Breast epithelium (tissue), 3 donors: ENCODE measurements at regions not wholly inside any gene's neighbourhood (a gene's known extent, or its start where the extent isn't known, plus 50 kb on each side); places are given as distances from the start of the nearest gene placed in this dataset.

Experiments
- CTCF ChIP-seq, 3 donors: fragments of 450-650 bp; IDR thresholded peaks; one replicate each; pipeline ENCODE4 v1.5.1; 2016 to 2017; ENCODE audit warnings: antibody characterized with exemption in 3 of 3, mild to moderate bottlenecking in 3 of 3, moderate library complexity in 3 of 3
- POLR2A ChIP-seq: fragments of 450-650 bp; IDR thresholded peaks from one replicate; pipeline ENCODE4 v1.6.1; 2016; ENCODE audit warnings: antibody characterized with exemption, mild to moderate bottlenecking, moderate library complexity
- POLR2AphosphoS5 ChIP-seq, 3 donors: sonication (generic); formaldehyde crosslinking; IDR thresholded peaks; one replicate each; pipeline ENCODE4 v1.6.1; 2017; ENCODE audit warnings: antibody characterized with exemption in 3 of 3

- no peak for TF ChIP-seq CTCF (IDR thresholded peaks at IDR 0.05)
- TF ChIP-seq POLR2A, result no peak
- no peak for TF ChIP-seq POLR2AphosphoS5 (IDR thresholded peaks at IDR 0.05)
Observed at GRCh38 chr15:85956532-85957275, 123.0 kb upstream of the AGBL1 start.
